DND-41 (cell line): ENCODE measurements at regions not wholly inside any gene's neighbourhood (a gene's known extent, or its start where the extent isn't known, plus 50 kb on each side); places are given as distances from the start of the nearest gene placed in this dataset.

Experiments used
- ATAC-seq: fragments of 200-7000 bp; cut with Tn5 transposase; 3 replicates; pipeline ENCODE4 v1.9.1; 2021; ENCODE audit warnings: low read depth; ENCODE audit not compliant: insufficient read depth
- DNase-seq: peaks from one replicate; pipeline ENCODE4 v3.0.0-alpha.2; 2020
- H2AFZ ChIP-seq: 2 replicates; pipeline ENCODE4 v1.6.0; 2012; ENCODE audit warnings: low read depth, low read length
- H3K27ac ChIP-seq: 2 replicates; pipeline ENCODE4 v1.5.1; 2012; ENCODE audit warnings: low read length, inconsistent platforms
- H3K27me3 ChIP-seq: fragments of 200-600 bp; sonication (generic); 2 replicates; pipeline ENCODE4 v1.6.0; 2012; ENCODE audit warnings: low read length, mild to moderate bottlenecking, inconsistent platforms; ENCODE audit not compliant: insufficient read depth, poor library complexity
- H3K36me3 ChIP-seq: 2 replicates; pipeline ENCODE4 v1.5.1; 2012; ENCODE audit warnings: low read length, inconsistent platforms; ENCODE audit not compliant: insufficient read depth
- H3K4me1 ChIP-seq: 2 replicates; pipeline ENCODE4 v1.5.1; 2012; ENCODE audit warnings: mild to moderate bottlenecking, low read length; ENCODE audit not compliant: insufficient read depth
- H3K4me2 ChIP-seq: 2 replicates; pipeline ENCODE4 v1.6.0; 2012; ENCODE audit warnings: mild to moderate bottlenecking, moderate library complexity, low read length, inconsistent platforms; ENCODE audit not compliant: insufficient read depth
- H3K4me3 ChIP-seq, 2 experiments: fragments of 200-600 bp in 1 of 2; shearing (Covaris generic) in 1 of 2; 2 replicates each; pipeline ENCODE4 v1.5.1; 2012 to 2016; ENCODE audit warnings: inconsistent platforms in 2 of 2, low read length in 2 of 2, mild to moderate bottlenecking in 2 of 2, low read depth in 1 of 2, moderate library complexity in 1 of 2
- H3K79me2 ChIP-seq: 2 replicates; pipeline ENCODE4 v1.6.0; 2012; ENCODE audit warnings: low read length, inconsistent platforms; ENCODE audit not compliant: insufficient read depth
- H3K9ac ChIP-seq: 2 replicates; pipeline ENCODE4 v1.6.0; 2012; ENCODE audit warnings: low read depth, mild to moderate bottlenecking, inconsistent platforms, low read length, moderate library complexity
- H3K9me3 ChIP-seq: 2 replicates; pipeline ENCODE4 v1.5.1; 2012; ENCODE audit warnings: low read length, moderate library complexity, mild to moderate bottlenecking, inconsistent platforms; ENCODE audit not compliant: insufficient read depth, severe bottlenecking
- H4K20me1 ChIP-seq: 2 replicates; pipeline ENCODE4 v1.6.0; 2012; ENCODE audit warnings: low read length; ENCODE audit not compliant: insufficient read depth
- EZH2 ChIP-seq: IDR thresholded peaks from 3 replicates; pipeline ENCODE4 v1.6.1; 2012; ENCODE audit warnings: borderline replicate concordance, low read depth, mild to moderate bottlenecking, moderate library complexity, low read length, inconsistent platforms; ENCODE audit not compliant: severe bottlenecking
- TF ChIP-seq, protein P1 (sequence below): IDR thresholded peaks from 2 replicates; pipeline ENCODE4 v1.5.1; 2012; ENCODE audit warnings: borderline replicate concordance, low read length, moderate library complexity, mild to moderate bottlenecking; ENCODE audit not compliant: poor library complexity, severe bottlenecking; ENCODE audit errors: extremely low read depth

DNA sequence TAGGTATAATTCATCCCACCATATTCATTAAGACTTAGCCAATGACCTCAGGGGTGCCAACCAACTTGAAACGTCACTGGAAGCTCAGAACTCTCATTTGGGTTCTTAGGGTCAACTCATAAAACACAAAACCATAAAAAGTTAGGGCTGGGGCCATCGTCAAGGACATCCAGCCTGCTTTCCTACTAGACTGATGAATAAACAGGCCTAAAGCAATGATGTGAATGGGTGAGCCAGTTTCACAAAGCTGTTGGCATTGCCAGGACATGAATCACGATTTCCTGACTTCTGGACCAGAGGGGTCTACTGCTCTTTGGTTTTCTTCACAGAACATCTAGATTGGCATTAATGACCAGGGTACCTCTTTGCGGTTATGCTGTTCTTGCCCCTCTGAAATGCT, 64.7 kb downstream of the EOMES start:
- no peak overlapping the region for H3K27ac ChIP-seq
- no peak overlapping the region for H3K4me3 ChIP-seq

DNA sequence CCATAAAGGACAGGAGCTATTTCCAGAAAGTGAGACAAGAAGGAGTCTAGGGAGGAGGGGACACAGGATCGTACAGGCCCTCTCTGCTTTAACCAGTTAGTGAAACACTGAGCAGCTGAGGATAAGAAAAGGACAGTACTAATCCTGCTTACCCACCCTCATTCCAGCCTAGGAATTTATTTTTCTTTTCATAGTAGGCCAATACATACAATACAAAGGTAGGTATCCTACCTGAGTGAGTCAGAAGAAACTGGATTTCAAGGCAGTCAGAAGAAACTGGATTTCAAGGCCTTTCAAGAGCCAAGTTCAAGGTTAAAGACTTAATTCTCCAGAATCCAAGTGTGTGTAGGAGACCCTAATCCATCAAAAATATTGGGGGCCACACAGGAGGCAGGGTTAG, 65.3 kb downstream of the EOMES start:
- Histone ChIP-seq H2AFZ (no peak overlapping the region), H3K4me3 (no peak overlapping the region), H3K79me2 (no peaks in the 10 kb centered on the region), H3K9me3 (no peaks in the 10 kb centered on the region), H3K9ac (no peak overlapping the region), H3K4me1 (no peaks in the 10 kb centered on the region), H3K27ac (no peak overlapping the region), H3K4me2 (no peak overlapping the region), H3K27me3 (no peaks in the 10 kb centered on the region), H3K36me3 (no peaks in the 10 kb centered on the region), H4K20me1 (no peaks in the 10 kb centered on the region)
- ATAC-seq (no peak), DNase-seq (no peak)
- TF ChIP-seq EZH2, result no peak
- TF ChIP-seq, protein P1, sequence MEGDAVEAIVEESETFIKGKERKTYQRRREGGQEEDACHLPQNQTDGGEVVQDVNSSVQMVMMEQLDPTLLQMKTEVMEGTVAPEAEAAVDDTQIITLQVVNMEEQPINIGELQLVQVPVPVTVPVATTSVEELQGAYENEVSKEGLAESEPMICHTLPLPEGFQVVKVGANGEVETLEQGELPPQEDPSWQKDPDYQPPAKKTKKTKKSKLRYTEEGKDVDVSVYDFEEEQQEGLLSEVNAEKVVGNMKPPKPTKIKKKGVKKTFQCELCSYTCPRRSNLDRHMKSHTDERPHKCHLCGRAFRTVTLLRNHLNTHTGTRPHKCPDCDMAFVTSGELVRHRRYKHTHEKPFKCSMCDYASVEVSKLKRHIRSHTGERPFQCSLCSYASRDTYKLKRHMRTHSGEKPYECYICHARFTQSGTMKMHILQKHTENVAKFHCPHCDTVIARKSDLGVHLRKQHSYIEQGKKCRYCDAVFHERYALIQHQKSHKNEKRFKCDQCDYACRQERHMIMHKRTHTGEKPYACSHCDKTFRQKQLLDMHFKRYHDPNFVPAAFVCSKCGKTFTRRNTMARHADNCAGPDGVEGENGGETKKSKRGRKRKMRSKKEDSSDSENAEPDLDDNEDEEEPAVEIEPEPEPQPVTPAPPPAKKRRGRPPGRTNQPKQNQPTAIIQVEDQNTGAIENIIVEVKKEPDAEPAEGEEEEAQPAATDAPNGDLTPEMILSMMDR, result no peak

More for the DNA sequence above, 64.7 kb downstream of the EOMES start:
- no peak for TF ChIP-seq EZH2
- TF ChIP-seq, protein P1, result no peak
- no peaks in the 10 kb centered on the region for H3K79me2 ChIP-seq
- H4K20me1 ChIP-seq, result no peaks in the 10 kb centered on the region
- ATAC-seq (no peak), DNase-seq (no peak)
- no peaks in the 10 kb centered on the region for H3K27me3 ChIP-seq
- no peak overlapping the region for H3K4me2 ChIP-seq
- no peaks in the 10 kb centered on the region for H3K9me3 ChIP-seq
- H3K4me1 ChIP-seq, result no peaks in the 10 kb centered on the region
- H3K9ac ChIP-seq, result no peak overlapping the region
- no peak overlapping the region for H2AFZ ChIP-seq
- no peaks in the 10 kb centered on the region for H3K36me3 ChIP-seq

DNA sequence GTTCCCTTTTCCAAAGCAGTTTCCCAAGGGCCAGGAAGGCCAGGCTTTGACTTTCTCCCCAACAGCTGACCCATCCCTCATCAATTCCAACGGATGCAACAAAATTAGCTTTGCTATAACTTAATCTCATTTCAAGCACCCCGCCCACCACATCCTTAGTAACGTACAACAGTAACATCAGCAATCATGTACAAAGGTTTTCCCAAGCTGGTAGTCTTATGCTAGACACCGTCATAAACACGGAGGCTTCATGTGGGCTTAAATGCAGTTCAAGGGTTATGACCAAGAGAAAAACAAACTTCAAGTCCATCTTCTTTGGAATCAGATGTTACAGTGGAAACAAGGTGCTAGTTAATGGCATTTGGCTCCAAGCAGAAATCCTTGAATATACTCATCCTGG, 66.6 kb downstream of the EOMES start:
- TF ChIP-seq EZH2, result no peak
- TF ChIP-seq, protein P1, result no peak
- Histone ChIP-seq H4K20me1 (no peaks in the 10 kb centered on the region), H3K9me3 (no peaks in the 10 kb centered on the region), H3K4me3 (no peak overlapping the region), H3K9ac (no peak overlapping the region), H3K27ac (no peak overlapping the region), H3K4me2 (no peak overlapping the region), H3K4me1 (no peaks in the 10 kb centered on the region), H2AFZ (no peak overlapping the region), H3K36me3 (no peaks in the 10 kb centered on the region), H3K27me3 (no peaks in the 10 kb centered on the region), H3K79me2 (no peaks in the 10 kb centered on the region)
- DNase-seq, result no peak
- no peak for ATAC-seq

DNA sequence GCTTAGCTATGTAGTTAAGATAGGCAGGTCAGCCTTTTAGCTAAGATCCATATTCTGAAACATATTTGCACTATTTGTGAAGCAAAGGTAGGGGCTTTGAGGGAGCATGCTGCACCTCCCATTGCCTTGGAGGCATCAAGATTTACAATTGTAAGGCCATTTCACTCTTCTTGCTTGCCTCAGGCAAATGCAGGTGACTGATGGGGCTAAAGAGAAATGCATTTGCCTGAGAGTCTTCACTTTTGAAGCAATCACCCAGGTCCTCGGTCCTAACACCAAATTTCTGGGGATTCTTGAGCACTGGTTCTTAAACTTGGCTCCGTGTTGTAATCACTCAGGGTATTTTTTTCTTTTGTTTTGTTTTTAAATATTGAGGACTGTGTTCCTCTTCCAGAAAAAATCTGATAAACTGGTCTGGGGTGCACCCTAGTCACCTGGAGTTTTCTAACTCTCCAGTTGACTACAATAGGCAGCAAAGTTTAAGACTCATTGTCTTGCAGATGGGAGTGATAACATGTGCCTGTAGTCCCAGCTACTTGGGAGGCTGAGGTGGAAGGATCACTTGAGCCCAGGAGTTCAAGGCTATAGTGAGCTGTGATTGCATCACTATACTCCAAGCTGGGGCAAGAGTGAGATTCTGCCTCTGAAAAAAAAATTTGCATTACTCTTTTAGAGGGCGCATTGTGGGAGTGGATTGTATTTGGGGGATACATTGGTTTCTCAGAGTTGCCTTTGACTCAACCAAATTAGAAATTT, 68.1 kb downstream of the EOMES start:
- no peak for ATAC-seq
- Histone ChIP-seq H3K4me3 (no peak overlapping the region), H3K4me1 (no peaks in the 10 kb centered on the region), H3K36me3 (no peaks in the 10 kb centered on the region), H3K79me2 (no peaks in the 10 kb centered on the region), H3K9me3 (no peaks in the 10 kb centered on the region), H3K27ac (no peak overlapping the region), H3K27me3 (no peaks in the 10 kb centered on the region), H2AFZ (no peak overlapping the region), H3K9ac (no peak overlapping the region), H4K20me1 (no peaks in the 10 kb centered on the region), H3K4me2 (no peak overlapping the region)
- no peak for TF ChIP-seq EZH2
- TF ChIP-seq, protein P1, result no peak
- DNase-seq, result no peak
